PFSK-1 (cell line): ENCODE measurements at regions not wholly inside any gene's neighbourhood (a gene's known extent, or its start where the extent isn't known, plus 50 kb on each side); places are given as distances from the start of the nearest gene placed in this dataset.

Experiments
- FOXP2 ChIP-seq: optimal IDR thresholded peaks from 2 replicates; pipeline ENCODE3; 2011; ENCODE audit warnings: borderline replicate concordance, control low read depth, inconsistent platforms; ENCODE audit not compliant: insufficient read depth; ENCODE audit errors: extremely low read length, extremely low read depth
- POLR2AphosphoS5 ChIP-seq: IDR thresholded peaks from 2 replicates; pipeline ENCODE4 v1.6.1; 2012; ENCODE audit warnings: low read depth, mild to moderate bottlenecking, control low read depth, low read length, moderate library complexity
- REST ChIP-seq, 2 experiments: IDR thresholded peaks; 2 replicates each; pipeline versions ENCODE4 v1.6.1 to v1.8.0; 2011 to 2012; ENCODE audit warnings: low read depth in 2 of 2, low read length in 2 of 2, control low read depth in 1 of 2, inconsistent platforms in 1 of 2, mild to moderate bottlenecking in 1 of 2, moderate library complexity in 1 of 2; ENCODE audit not compliant: insufficient read depth in 1 of 2
- SIN3A ChIP-seq: IDR thresholded peaks from 2 replicates; pipeline ENCODE4 v1.6.1; 2012; ENCODE audit warnings: mild to moderate bottlenecking, low read length, moderate library complexity, borderline replicate concordance; ENCODE audit not compliant: insufficient read depth
- TAF1 ChIP-seq: IDR thresholded peaks from 2 replicates; pipeline ENCODE4 v1.6.1; 2012; ENCODE audit warnings: low read length, control low read depth, borderline replicate concordance; ENCODE audit not compliant: insufficient read depth

GRCh38 chr10:94137747-94138146 is 144.0 kb downstream of the PLCE1 start:
- TF ChIP-seq POLR2AphosphoS5 (no peak), TAF1 (no peak), FOXP2 (no peak), SIN3A (no peak), REST (IDR thresholded peaks at IDR 0.05; ENCODE audit: insufficient read depth in 1 of 2, low read depth in 2 of 2, low read length in 2 of 2) (no peak)

GRCh38 chr10:94138391-94138790 is 144.7 kb downstream of the PLCE1 start:
- no peak for TF ChIP-seq TAF1
- no peak for TF ChIP-seq SIN3A
- TF ChIP-seq REST (IDR thresholded peaks at IDR 0.05; ENCODE audit: insufficient read depth in 1 of 2, low read depth in 2 of 2, low read length in 2 of 2): no peak
- TF ChIP-seq FOXP2: no peak
- TF ChIP-seq POLR2AphosphoS5: no peak

- TF ChIP-seq TAF1: no peak
- no peak for TF ChIP-seq POLR2AphosphoS5
- TF ChIP-seq FOXP2: no peak
- TF ChIP-seq REST (IDR thresholded peaks at IDR 0.05; ENCODE audit: insufficient read depth in 1 of 2, low read depth in 2 of 2, low read length in 2 of 2): no peak
- no peak for TF ChIP-seq SIN3A
Measured at GRCh38 chr10:94143261-94143660, 149.5 kb downstream of the PLCE1 start.

- no peak for TF ChIP-seq POLR2AphosphoS5
Measured at GRCh38 chr10:94146313-94146712, 152.6 kb downstream of the PLCE1 start.

GRCh38 chr10:94146746-94147145 is 153.0 kb downstream of the PLCE1 start:
- TF ChIP-seq FOXP2: no peak
- no peak for TF ChIP-seq POLR2AphosphoS5
- TF ChIP-seq REST (IDR thresholded peaks at IDR 0.05; ENCODE audit: insufficient read depth in 1 of 2, low read depth in 2 of 2, low read length in 2 of 2): no peak
- no peak for TF ChIP-seq TAF1
- TF ChIP-seq SIN3A: no peak
